ENCODE measurements at regions not wholly inside any gene's neighbourhood (a gene's known extent, or its start where the extent isn't known, plus 50 kb on each side); places are given as distances from the start of the nearest gene placed in this dataset.

GRCh38 chr21:43307677-43308070 lies 119.3 kb downstream of the SIK1 start:
- in situ Hi-C loops (cut with HindIII; ENCODE audit: low sequenced_read_pairs): no loop called here
- no peak for DNase-seq (ENCODE audit: low read depth)

DNA sequence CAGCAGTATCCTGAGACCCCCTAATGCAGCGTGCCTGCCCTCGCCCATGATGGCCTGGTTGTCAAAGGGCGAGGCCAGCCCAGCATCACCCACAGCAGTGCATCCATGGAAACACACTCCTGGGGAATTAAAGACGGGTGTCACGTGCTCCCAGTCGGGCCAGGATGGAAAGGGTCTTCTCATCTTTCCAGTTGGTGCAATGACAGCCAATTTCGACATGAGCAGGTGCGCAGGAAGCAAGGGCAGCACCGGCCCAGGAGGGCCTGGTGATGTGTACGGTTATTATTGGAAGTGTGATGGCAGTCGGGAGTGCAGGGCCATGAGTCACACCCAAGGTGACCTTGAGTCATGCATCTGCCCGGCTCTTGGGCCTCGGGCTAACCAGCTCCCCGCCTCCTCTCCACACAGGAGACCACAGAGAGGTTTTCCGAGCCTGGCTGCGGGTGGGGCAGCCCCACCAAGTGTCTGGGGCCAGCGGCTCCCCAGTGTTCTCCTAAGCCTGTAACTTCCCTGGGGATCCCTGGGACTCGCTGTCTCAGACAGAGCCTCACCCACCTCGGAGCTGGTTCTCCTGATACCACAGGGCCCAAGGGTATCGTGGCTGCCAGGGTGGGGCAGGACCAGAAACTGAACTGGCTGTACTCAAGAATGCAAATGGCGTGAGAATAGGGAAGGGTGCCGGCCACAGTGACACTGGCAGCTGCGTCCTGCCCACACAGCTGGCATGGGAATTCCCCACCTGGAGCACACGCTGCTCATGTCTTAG lies 119.8 kb downstream of the SIK1 start:
- DNase-seq (ENCODE audit: low read depth): no peak
- TF ChIP-seq CTCF (IDR thresholded peaks at IDR 0.05; ENCODE audit: low read depth, low read length, missing control alignments): no peak
- H3K4me3 ChIP-seq (ENCODE audit: low read depth, low read length): no peak overlapping the region
- in situ Hi-C loops (cut with HindIII; ENCODE audit: low sequenced_read_pairs): no loop called here

More at GRCh38 chr21:43307677-43308070, 119.3 kb downstream of the SIK1 start:
- no peak for TF ChIP-seq CTCF (IDR thresholded peaks at IDR 0.05; ENCODE audit: low read depth, low read length, missing control alignments)
- no peak overlapping the region for H3K4me3 ChIP-seq (ENCODE audit: low read depth, low read length)

GRCh38 chr21:43306391-43306790 lies 120.5 kb downstream of the SIK1 start:
- H3K4me3 ChIP-seq (ENCODE audit: low read depth, low read length): no peak overlapping the region
- no peak for DNase-seq (ENCODE audit: low read depth)
- TF ChIP-seq CTCF (IDR thresholded peaks at IDR 0.05; ENCODE audit: low read depth, low read length, missing control alignments): no peak
- in situ Hi-C loops (cut with HindIII; ENCODE audit: low sequenced_read_pairs): no loop called here

GRCh38 chr21:43305811-43306311 lies 121.1 kb downstream of the SIK1 start:
- TF ChIP-seq CTCF (IDR thresholded peaks at IDR 0.05; ENCODE audit: low read depth, low read length, missing control alignments): no peak
- no peak overlapping the region for H3K4me3 ChIP-seq (ENCODE audit: low read depth, low read length)
- in situ Hi-C loops (cut with HindIII; ENCODE audit: low sequenced_read_pairs): no loop called here
- DNase-seq (ENCODE audit: low read depth): no peak

GRCh38 chr21:43305336-43305665 lies 121.6 kb downstream of the SIK1 start:
- no peak for TF ChIP-seq CTCF (IDR thresholded peaks at IDR 0.05; ENCODE audit: low read depth, low read length, missing control alignments)
- H3K4me3 ChIP-seq (ENCODE audit: low read depth, low read length): no peak overlapping the region

DNA sequence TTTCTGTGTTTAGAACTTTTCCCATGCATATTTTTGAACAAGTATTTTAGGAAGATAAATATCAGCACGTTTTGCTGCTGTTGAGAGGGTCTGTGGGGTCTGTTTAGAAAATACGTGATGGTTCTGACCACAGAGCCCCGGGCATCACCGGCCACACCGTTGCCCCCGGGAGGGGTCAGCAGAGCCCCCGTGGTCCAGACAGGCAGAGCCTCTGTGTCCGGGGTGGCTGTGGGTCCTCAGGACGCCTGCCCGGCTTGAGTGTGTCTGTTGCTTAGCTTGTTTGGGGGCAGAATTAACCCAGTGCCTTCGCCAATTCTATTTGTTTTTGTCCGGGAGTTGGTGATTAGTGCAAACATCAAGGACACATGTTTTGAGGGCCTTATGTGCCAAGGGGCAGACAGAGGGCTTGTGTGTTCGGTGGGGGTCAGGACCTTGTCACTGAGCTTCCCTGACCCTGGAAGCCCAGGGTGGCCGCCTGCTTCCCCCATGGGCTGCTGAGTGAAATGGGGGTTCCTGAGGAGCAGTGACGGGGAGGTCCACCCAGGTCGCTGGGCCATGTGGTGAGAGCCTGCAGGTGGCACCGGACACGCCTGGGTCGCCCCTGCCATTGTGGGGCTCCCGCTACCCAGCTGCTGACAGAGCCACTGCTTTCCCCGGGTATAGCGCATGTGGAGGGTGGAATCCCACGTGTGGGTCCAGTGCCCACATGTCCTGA lies 122.2 kb downstream of the SIK1 start:
- no peak overlapping the region for H3K4me3 ChIP-seq (ENCODE audit: low read depth, low read length)
- DNase-seq (ENCODE audit: low read depth): no peak
- in situ Hi-C loops (cut with HindIII; ENCODE audit: low sequenced_read_pairs): no loop called here
- TF ChIP-seq CTCF (IDR thresholded peaks at IDR 0.05; ENCODE audit: low read depth, low read length, missing control alignments): no peak

More at GRCh38 chr21:43305336-43305665, 121.6 kb downstream of the SIK1 start:
- no peak for DNase-seq (ENCODE audit: low read depth)
- in situ Hi-C loops (cut with HindIII; ENCODE audit: low sequenced_read_pairs): no loop called here
